ENCODE measurements at regions not wholly inside any gene's neighbourhood (a gene's known extent, or its start where the extent isn't known, plus 50 kb on each side); places are given as distances from the start of the nearest gene placed in this dataset.

- TF ChIP-seq CTCF (conservative IDR thresholded peaks at IDR 0.05; ENCODE audit: low read depth, low read length) = no peak
- no peak for TF ChIP-seq EZH2phosphoT487 (IDR thresholded peaks at IDR 0.05; ENCODE audit: borderline replicate concordance, low read length)
- no peak for TF ChIP-seq EZH2 (IDR thresholded peaks at IDR 0.05; ENCODE audit: low read length, unreplicated experiment)
Observed at GRCh38 chr15:91473894-91474545, 374.0 kb downstream of the SV2B start.
